ENCODE measurements at regions not wholly inside any gene's neighbourhood (a gene's known extent, or its start where the extent isn't known, plus 50 kb on each side); places are given as distances from the start of the nearest gene placed in this dataset.

GRCh38 chr3:26208201-26208600 is 414.4 kb upstream of the LRRC3B start:
- TF ChIP-seq CTCF (conservative IDR thresholded peaks at IDR 0.05 in 1 of 2, IDR thresholded peaks at IDR 0.05 in 1 of 2; ENCODE audit: low read depth in 1 of 2, low read length in 2 of 2) (no peak), EZH2 (IDR thresholded peaks at IDR 0.05; ENCODE audit: low read length, missing control alignments) (no peak)
